ENCODE measurements at regions not wholly inside any gene's neighbourhood (a gene's known extent, or its start where the extent isn't known, plus 50 kb on each side); places are given as distances from the start of the nearest gene placed in this dataset.

- H3K36me3 Mint-ChIP-seq (ENCODE audit: insufficient read depth in 1 of 3, low read depth in 3 of 3), result peaks cover 0 to 2% (median 0%) of the 10 kb centered on the region in 3 experiments; a peak in 1 of 7 replicates
- peaks cover under 1 to 8% of the 10 kb centered on the region in 2 experiments; a peak in 4 of 5 replicates for H3K9me3 Mint-ChIP-seq
- H3K79me1 ChIP-seq (ENCODE audit: insufficient read depth, low read depth, low read length, poor library complexity, severe bottlenecking), result no peaks in the 10 kb centered on the region
- H2BK5ac ChIP-seq (ENCODE audit: insufficient read length, low read length), result no peak overlapping the region
- no peak overlapping the region for H3K14ac ChIP-seq (ENCODE audit: insufficient read depth, low read length)
- no peak overlapping the region for H3K4me2 ChIP-seq (ENCODE audit: insufficient read depth, insufficient read length, low read length)
- no peak for DNase-seq
- no peak overlapping the region for H3K4ac ChIP-seq (ENCODE audit: low read depth, low read length)
- no peak overlapping the region for H2BK12ac ChIP-seq (ENCODE audit: insufficient read length, low read depth, low read length)
- H3K79me2 ChIP-seq (ENCODE audit: insufficient read depth, low read length), result no peaks in the 10 kb centered on the region
- no peaks in the 10 kb centered on the region for H3K4me1 ChIP-seq (ENCODE audit: insufficient read depth, low read length)
- H3K27ac Mint-ChIP-seq, result no peak overlapping the region
- no peaks in the 10 kb centered on the region for H3K23me2 ChIP-seq (ENCODE audit: insufficient read length, low read depth, low read length, poor library complexity, severe bottlenecking)
- no peak overlapping the region for H2BK20ac ChIP-seq (ENCODE audit: low read depth, low read length, poor library complexity, severe bottlenecking)
- no peak overlapping the region for H4K91ac ChIP-seq (ENCODE audit: insufficient read length, low read depth, low read length)
- no peaks in the 10 kb centered on the region for H3K27me3 ChIP-seq (ENCODE audit: insufficient read depth, low read length)
- no peak overlapping the region for H3T11ph ChIP-seq (ENCODE audit: low read length)
- no peaks in the 10 kb centered on the region for H3K27me3 Mint-ChIP-seq (ENCODE audit: low read depth)
- H3K23ac ChIP-seq (ENCODE audit: insufficient read length, low read depth, low read length), result no peak overlapping the region
- H2BK15ac ChIP-seq (ENCODE audit: low read depth, low read length), result no peak overlapping the region
- TF ChIP-seq, protein P1, sequence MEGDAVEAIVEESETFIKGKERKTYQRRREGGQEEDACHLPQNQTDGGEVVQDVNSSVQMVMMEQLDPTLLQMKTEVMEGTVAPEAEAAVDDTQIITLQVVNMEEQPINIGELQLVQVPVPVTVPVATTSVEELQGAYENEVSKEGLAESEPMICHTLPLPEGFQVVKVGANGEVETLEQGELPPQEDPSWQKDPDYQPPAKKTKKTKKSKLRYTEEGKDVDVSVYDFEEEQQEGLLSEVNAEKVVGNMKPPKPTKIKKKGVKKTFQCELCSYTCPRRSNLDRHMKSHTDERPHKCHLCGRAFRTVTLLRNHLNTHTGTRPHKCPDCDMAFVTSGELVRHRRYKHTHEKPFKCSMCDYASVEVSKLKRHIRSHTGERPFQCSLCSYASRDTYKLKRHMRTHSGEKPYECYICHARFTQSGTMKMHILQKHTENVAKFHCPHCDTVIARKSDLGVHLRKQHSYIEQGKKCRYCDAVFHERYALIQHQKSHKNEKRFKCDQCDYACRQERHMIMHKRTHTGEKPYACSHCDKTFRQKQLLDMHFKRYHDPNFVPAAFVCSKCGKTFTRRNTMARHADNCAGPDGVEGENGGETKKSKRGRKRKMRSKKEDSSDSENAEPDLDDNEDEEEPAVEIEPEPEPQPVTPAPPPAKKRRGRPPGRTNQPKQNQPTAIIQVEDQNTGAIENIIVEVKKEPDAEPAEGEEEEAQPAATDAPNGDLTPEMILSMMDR (conservative IDR thresholded peaks at IDR 0.05), result no peak
- no peak overlapping the region for H3K18ac ChIP-seq (ENCODE audit: insufficient read length, low read depth, low read length)
- H2AK5ac ChIP-seq (ENCODE audit: insufficient read length, low read length), result no peak overlapping the region
- H3K27ac ChIP-seq (ENCODE audit: insufficient read length, low read depth, low read length), result no peak overlapping the region
- H3K9ac ChIP-seq (ENCODE audit: extremely low read depth, insufficient read length, low read length), result no peak overlapping the region
- no peak overlapping the region for H3K56ac ChIP-seq (ENCODE audit: insufficient read length, low read depth, low read length)
- H2AFZ ChIP-seq (ENCODE audit: low read length), result no peak overlapping the region
- no peaks in the 10 kb centered on the region for H3K4me1 Mint-ChIP-seq
- no peak overlapping the region for H4K5ac ChIP-seq (ENCODE audit: insufficient read length, low read depth, low read length)
- WGBS (ENCODE audit: extremely low coverage, insufficient read length, low lambda C conversion rate), result no CpG with 5 or more reads among the region's 1 CpG
- no peaks in the 10 kb centered on the region for H3K9me3 ChIP-seq (ENCODE audit: control insufficient read depth, low read depth, low read length)
- H2BK120ac ChIP-seq (ENCODE audit: low read depth, low read length, poor library complexity, severe bottlenecking), result no peak overlapping the region
- H4K20me1 ChIP-seq (ENCODE audit: control insufficient read depth, insufficient read depth, insufficient read length), result no peaks in the 10 kb centered on the region
- H3K4me3 Mint-ChIP-seq, result no peak overlapping the region
- H4K8ac ChIP-seq (replicated peaks; ENCODE audit: insufficient read length, low read depth, low read length), result no peak overlapping the region
Observed at GRCh38 chr2:13093416-13093991, 376.8 kb downstream of the TRIB2 start.
